NCI-H2107 treated with DMSO at 0.1 percent for 48 hours (cell line): ENCODE measurements at regions not wholly inside any gene's neighbourhood (a gene's known extent, or its start where the extent isn't known, plus 50 kb on each side); places are given as distances from the start of the nearest gene placed in this dataset.
"Not testable (repeated sequence)": the region's sequence is repeated elsewhere in the genome, so short reads cannot be mapped to it uniquely, and the experiment has no call there.

Experiments
- DNase-seq: peaks from one replicate; lab custom pipeline; 2025; ENCODE audit not compliant: unreplicated experiment; lab: John Stamatoyannopoulos, UW

DNA sequence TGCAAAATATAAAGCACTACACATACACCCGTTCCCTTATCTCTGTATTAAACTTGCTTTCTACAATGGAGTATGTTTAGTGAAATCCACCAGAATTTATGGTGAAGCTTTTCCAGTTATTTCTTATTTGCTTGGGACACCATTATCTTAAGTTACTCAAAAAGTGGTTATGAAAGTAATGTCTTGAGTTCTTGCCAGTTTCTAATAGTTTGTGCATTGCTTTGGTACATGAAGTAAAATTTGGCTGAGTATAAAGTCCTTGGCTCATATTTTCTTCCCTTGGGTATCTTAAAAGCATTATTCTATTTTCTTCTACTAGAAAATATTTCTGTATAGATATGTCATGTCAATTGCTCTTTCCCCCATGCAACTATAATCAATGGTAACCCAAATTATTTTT lies 85.2 kb downstream of the POLR1F start:
- DNase-seq, result no peak

DNA sequence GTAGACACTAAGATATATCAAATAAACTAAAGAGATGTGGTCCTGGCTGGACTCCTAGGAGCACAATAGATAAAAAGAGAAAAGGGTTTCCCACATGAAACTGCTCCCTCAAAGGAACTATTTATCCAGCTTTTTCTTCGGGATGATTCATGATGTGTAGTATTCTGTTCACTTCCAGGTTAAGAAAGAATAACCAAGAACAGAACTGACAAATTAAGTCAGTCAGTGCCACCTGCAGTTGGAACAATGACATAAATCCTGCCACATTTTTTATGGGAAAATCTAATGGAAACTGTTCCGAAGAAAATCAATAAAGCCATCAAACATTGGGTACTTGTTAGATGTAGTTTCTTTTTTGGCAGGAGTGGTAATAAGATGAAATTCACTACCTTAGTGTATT lies 87.1 kb downstream of the POLR1F start:
- DNase-seq, result no peak

DNA sequence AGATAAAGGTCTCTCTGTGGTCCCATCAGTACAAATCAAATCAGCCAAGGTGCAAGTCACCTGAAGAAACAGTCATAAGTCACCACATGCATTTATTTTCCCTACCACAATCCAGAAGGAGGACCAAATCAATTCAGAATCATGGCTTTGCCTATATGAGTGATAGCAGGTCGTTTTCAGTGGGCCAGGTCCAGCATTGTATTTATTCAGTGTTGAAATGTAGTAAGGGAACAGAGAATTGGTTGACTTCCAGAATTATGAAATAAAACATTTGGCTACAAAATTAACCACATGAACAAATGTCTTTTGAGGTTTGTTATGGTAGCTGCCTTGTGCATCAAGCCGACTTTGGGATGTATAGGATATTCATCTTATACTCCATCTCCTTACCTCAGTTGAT lies 88.4 kb downstream of the POLR1F start:
- no peak for DNase-seq

DNA sequence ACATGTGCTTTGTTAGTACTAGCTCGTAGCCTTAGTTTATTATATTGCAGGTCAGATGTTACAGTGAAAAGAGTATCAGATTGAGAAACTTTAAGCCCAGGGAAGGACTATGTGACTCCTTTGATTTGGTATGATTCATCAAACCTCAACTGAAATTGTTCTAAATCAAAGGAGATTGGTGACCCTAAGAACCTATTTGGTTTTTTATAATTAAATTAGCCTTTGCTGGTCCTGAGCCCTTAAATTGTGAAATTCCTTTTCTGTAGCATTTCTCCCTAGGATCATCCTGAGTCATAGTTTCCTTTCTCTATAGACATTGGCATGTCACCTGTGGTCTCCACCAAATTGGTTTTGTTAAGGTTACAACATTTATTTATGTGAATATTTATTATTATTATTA lies 89.7 kb downstream of the POLR1F start:
- no peak for DNase-seq

DNA sequence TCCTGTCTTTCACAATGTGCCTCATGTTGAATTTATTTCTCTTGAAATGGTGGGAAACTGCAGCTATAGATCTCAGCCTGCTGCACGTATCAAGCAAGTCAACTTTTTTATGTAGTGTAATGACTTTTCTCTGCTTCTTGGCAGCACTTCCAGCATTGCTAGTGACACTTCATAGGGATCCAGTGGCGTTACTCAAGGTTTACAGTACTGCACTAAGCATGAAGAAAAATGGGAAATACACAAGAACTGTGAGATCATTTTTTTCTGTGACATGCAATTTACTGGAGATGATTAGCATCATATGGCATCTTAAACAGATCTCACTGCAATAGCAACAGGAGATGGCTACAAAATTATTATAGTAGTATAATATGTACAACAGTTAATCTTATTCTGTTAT lies 90.9 kb downstream of the POLR1F start:
- no peak for DNase-seq

DNA sequence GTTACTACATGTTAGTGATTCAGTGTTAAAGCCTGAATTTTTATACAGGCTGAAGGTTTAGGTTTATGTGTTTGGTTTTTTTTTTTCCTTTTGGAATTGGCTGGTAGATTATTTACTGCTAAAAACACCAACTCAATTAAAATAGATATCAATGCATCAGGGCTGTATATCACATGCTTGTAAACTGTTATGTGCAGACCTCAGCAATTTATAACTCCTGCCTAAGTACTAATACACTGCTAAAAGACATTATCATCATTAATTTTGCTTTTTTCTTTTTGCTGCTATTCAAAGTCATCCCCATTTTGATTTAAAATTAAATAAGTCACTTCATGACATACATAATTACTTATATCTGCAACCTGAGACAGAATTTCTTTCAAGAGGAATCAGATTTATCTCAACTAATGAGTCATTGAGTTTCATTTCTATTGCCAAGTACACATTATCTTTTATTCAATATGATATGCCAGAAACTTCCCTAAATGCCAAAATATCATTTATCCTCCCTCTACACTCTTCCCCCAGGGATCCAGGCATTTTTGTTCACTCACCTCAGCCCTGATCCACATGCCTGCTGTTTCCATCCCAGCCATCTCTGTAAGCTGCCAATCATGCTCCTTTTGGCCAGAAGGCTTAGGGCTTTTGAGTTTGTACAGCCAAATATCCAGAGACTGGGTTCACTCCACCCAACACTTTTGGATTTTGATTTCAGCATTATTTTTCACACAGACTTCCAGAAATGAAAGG lies 98.5 kb downstream of the POLR1F start:
- DNase-seq, result no peak

DNA sequence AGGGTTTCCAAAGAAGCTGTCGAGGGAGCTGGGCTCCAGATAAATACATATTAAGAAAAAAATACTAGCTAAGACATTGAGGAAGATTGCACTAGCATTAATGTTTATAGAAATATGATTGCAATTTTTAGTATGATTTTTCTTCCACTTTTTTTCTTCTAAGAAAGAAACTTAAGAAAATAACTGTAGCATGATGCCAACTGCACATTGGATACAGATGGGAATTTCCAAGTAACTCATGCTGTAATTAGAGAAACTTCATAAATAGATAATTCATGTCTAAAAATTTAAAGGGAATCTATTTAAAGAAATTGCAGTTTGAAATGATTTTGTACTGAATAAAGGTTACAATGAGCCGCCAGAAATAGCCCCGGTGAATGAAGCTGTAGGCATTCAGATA lies 119.4 kb downstream of the POLR1F start:
- DNase-seq, result no peak

DNA sequence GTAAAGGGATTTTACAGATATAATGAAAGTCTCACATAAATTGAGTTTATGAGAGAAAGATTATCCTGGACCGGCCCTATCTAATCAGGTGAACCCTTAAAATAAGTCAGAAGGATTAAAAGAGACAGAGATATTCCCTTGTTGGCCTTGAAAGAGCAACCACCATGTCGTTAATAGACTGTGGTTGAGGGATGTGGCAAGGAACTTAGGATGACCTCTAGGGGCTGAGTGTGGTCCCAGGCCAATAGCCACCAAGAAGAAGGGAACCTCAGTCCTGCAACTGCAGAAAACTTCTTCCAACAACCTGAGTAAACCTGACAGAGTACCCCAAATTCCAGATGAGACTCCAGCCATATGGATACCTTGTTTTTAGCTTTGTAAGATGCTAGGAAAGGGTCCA lies 121.5 kb downstream of the POLR1F start:
- no peak for DNase-seq

DNA sequence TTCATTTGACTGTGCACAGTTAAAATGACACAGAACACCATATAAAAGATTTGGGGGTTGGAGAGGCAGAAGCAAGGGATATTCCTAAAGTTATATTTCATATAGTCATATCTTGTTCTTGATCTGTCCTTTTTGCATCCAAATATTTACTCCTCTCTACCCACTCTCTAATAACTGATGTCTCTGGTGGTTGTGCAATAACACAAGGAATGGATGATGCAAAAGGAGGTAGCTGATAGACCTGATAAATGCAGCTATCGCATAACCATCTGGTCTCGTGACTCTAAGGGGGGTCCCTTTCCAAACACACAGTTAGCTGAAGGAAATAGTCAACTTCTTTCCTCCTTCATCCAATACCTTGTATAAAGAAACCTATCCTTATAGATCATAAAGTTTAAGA lies 123.1 kb downstream of the POLR1F start:
- DNase-seq, result no peak

DNA sequence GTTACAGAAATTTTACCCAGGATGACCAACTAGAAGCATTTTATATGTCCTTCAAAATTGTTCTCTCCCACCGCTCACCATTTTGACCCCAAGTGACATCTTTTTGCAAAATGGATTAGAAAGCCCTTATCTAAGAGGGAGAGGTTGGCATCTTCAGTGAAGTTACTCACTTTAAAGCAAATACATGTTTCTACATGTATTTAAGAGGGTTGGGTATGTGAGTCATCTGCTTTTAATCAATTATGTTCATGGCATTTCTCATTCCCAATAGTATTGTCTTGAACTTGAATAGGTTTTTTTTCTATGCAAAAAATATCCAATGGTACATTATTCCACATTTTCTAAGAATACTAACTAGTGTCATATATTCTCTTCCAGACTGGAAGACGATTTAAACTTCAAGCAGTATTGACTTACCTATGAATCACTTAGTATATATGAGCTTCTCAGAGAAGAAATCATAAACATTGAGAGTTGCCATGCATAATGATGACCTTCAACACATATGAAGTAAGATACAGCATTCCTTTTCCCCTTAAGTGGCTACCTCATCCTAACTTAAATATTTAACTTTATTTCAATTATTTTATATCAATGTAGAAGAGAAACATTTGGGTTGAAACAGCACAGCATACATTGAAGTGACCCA lies 132.8 kb downstream of the POLR1F start:
- no peak for DNase-seq

DNA sequence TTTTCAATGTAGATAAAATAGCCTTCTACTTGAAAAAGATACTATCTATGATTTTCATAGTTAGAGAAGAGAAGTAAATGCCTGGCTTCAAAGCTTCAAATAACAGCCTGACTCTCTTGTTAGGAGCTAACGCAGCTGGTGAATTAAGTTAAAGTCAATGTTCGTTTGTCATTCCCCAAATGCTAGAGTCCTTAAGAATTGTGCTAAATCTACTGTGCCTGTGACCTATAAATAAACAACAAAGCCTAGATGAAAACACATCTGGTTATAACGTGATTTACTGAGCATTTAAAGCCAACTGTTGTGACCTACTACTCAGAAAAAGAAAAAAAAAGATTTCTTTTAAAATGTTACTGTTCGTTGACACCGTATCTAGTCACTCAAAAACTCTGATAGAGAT lies 134.7 kb downstream of the POLR1F start:
- no peak for DNase-seq

DNA sequence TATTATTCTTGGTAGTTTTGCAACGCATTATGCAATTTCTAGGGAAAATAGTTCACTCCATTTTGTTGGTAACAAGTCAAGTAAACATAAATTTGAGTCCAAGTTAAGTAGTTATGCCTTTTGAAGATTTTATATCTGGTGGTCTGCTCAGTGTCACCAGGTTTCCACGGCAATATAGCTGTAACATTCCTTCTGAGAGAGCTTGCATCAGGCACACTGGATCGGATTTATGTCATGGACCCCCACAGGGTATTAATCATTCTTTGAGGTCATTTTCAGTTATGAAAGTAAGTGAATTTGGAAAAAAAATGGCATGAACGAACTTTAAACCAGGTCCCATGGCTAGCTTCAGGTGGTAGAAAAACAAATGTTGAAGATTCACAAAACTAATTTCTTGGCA lies 136.3 kb downstream of the POLR1F start:
- no peak for DNase-seq

DNA sequence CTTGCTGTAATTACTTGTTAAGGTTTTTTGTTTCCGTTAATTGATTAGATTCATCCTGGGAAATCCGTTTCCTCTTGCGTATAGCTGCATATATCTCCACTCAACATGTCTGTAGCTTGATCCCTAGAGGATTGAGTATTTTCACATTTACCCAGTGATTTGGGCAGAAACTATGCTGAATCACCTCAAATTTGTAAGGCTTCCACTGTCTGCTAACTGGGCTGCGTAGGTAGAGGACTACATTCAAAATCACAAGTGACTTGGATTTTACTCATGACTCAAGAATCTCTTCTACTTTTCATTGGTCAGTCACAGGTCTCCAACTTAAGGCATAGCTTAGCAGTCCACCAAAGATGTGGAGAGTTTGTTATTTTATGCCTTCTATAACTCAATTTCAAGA lies 141.8 kb downstream of the POLR1F start:
- no peak for DNase-seq

DNA sequence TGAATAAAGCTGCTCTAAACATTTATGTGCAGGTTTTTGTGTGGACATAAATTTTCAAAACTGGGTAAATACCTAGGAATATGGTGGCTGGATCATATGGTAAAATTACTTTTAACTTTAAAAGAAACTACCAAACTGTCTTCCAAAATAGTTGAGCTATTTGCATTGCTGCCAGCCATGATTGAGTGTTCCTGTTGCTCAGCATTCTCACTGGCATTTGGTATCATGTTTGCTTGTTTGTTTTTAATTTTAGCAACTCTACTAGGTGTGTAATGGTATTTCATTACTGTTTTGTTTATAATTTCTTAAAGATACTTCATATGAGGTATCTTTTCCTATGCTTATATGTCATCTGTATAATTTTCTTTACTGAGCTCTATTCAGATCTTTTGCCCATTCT lies 143.2 kb downstream of the POLR1F start:
- DNase-seq, result no peak

DNA sequence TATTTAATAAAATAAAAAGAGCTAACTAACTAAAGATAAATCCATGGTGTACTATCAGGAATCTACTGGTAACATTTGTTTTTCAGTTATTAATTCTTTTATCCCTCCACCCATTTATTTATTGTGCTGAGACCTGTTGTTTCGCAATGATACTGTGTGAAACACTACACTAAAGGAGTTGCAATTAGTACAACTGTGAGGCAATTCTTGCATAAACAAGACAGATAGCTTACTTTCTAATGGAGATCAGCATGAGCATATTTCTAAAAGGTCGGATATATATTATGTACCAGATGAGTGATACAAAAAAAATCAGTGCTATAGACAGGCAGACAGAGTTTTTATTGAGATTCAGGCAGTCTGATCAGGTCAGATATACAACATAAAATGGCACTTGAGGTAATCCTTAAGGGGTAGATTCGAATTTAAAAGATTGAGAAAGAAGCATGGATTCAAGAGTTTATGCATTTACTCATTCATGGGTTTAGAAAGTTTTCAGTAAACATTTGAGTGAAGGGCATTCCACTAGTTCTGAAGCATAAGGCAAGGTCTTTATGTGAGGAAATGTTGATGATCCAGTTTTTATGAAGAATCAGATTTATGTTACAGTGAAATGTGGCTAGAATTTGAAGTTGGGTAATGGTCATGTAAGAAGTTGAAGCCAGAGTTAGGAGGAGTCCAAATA lies 147.6 kb downstream of the POLR1F start:
- no peak for DNase-seq

DNA sequence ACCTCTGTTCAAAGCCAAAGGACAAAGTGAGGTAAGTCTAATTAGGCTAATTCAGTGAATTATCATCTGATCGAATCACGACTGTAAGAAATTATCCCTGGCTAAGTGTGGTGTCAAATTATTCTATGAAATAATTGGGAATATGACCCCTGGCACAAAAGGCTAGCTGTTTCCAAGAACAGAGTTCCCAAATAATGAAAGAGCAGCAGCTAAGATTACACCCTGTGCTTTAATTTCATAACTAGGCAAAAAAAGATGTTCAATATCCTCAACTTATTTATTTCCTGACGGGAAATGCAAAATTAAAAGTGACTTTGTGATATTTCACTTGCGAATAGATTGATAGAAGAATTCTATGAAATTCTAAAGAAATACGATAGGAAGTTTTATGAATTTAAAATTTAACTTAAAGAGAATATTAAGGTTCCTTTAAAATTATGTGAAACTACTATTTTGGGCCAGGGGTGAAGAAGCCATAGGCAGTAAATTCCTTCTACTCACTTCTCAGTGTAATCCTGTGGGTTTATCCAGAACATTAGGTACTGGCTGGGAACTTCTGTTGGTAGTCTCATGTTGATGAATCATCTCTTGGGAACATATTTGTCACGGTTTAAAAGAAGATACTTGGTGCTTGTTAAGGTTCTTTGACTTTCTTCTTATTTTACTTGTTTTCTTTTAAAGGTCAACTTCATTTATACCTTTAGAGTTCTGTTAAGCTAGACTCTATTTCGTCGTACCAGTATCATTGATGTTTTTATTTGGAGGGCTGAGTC lies 148.5 kb downstream of the POLR1F start:
- DNase-seq, result no peak

DNA sequence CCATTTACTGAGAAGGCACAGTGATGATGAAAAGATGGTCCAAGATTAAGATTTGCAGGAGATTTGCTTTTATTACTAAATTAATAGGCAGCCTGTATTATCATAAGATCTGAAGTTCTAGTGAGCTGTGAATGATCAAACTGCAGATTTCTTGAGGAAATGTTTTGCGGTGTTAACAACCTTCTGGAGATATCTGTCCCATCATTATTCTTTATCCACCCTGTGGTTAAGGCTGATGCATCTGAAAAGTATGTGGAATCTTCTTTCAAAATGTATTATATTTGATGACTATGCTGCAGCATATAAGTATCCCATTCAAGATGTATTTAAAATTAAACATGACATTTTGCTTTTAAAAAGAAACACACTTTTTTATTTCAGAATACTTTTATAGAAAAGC lies 150.3 kb downstream of the POLR1F start:
- no peak for DNase-seq

DNA sequence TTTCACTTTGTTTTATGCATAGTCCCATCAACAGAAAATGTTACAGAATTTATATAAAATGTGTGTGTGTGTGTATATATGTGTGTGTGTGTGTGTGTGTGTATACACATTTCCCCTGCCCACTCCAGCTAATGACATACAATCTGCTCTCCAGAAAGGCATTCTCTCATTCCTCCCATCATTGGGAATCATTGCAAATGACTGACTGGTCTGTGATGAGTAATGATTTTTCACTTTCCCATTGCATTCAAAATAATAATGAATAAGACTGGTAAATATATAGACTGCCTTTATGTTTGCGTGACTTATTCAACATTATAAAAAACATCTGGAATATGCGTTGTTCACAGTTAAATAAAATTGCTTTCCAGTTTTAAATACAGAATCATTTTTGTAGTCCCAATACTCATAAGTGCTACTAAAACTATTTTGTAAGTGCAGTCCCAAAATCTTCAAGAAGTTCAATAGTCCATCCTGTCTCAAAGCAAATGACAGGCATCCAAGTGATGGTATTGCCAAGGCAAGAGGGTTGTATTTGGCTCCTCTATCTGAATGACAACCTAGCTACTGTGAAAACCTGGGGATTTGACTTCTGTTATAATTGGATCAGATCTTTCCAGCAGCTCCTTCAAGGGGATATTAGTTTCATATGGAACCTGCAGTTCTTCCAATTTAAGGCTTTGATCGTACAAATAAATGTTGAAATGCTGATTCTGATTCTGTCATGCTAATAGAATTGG lies 150.9 kb downstream of the POLR1F start:
- no peak for DNase-seq

DNA sequence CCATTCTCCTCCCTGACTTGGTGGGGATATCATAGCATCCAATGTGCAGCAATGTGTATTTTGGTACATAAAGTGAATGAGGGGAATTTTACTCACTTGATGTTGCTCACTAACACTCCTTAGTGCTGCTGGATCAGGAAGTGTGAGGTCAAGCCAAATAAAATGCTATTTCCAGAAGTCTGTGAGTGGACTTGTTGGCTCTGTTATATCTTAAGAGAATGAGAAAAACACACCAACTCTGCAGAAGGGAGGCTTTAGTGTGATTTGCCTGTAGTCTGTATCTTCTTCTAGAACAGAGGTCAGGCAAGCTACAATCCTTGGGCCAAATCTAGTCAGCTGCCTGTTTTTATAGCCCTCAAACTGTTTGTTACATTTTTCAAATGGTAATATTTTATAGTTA lies 154.3 kb downstream of the POLR1F start:
- no peak for DNase-seq

DNA sequence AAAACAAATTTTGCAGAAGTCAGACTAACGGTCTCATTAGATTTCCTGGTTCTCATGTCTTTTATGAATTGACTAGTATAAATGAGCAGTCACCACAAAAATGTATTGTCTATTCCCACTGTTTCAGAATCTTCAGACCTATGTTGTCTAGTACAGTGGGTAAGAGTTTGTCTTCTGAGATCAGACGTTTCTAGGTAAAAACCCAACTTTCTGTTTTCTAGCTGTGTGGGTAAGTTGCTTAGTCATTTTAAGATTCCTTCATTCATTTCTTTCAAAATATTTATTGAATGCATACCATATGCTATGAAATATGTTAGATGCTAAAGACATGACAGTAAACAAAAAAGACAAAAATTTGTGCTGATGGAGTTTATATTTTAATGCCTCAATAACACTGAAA lies 156.3 kb downstream of the POLR1F start:
- DNase-seq, result no peak

DNA sequence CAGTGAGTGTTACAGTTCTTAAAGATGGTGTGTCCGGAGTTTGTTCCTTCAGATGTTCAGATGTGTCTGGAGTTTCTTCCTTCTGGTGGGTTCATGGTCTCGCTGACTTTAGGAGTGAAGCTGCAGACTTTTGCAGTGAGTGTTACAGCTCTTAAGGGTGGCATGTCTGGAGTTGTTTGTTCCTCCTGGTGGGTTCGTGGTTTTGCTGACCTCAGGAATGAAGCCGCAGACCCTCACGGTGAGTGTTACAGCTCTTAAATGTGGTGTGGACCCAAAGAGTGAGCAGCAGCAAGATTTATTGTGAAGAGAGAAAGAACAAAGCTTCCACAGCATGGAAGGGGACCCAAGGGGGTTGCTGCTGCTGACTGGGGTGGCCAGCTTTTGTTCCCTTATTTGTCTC lies 159.6 kb downstream of the POLR1F start:
- not testable (repeated sequence) for DNase-seq
